GM12864 (cell line): ENCODE measurements at regions not wholly inside any gene's neighbourhood (a gene's known extent, or its start where the extent isn't known, plus 50 kb on each side); places are given as distances from the start of the nearest gene placed in this dataset.

ENCODE experiments used
- DNase-seq: peaks from one replicate; pipeline ENCODE4 v3.0.0-alpha.2; 2011; ENCODE audit warnings: low read depth
- H3K4me3 ChIP-seq: 2 replicates; pipeline ENCODE4 v1.5.1; 2011; ENCODE audit warnings: mild to moderate bottlenecking, low read depth, low read length, control low read depth
- CTCF ChIP-seq: IDR thresholded peaks from 2 replicates; pipeline ENCODE4 v1.5.1; 2011; ENCODE audit warnings: low read depth, mild to moderate bottlenecking, moderate library complexity, low read length, control low read depth, inconsistent platforms; ENCODE audit errors: missing control alignments

GRCh38 chrX:54659547-54659946 is 129.5 kb downstream of the GNL3L start:
- H3K4me3 ChIP-seq = no peak overlapping the region
- no peak for DNase-seq
- no peak for TF ChIP-seq CTCF

- no peak for TF ChIP-seq CTCF
- no peak overlapping the region for H3K4me3 ChIP-seq
- no peak for DNase-seq
Measured at GRCh38 chrX:54675762-54676161, 122.3 kb downstream of the ITIH6 start.

- no peak for DNase-seq
- no peak for TF ChIP-seq CTCF
- H3K4me3 ChIP-seq = no peak overlapping the region
Measured at GRCh38 chrX:54695231-54695630, 102.8 kb downstream of the ITIH6 start.

GRCh38 chrX:54695816-54696487 is 102.1 kb downstream of the ITIH6 start:
- peak; percentile 39 for DNase-seq
- no peak for TF ChIP-seq CTCF
- H3K4me3 ChIP-seq = no peak overlapping the region
